Erythroblast (primary cell): ENCODE measurements at regions not wholly inside any gene's neighbourhood (a gene's known extent, or its start where the extent isn't known, plus 50 kb on each side); places are given as distances from the start of the nearest gene placed in this dataset.

Experiments used
- GATA1 ChIP-seq: IDR thresholded peaks from 2 replicates; pipeline ENCODE4 v1.6.1; 2011; ENCODE audit warnings: low read depth, mild to moderate bottlenecking, control low read depth, low read length, moderate library complexity
- POLR2A ChIP-seq: IDR thresholded peaks from 2 replicates; pipeline ENCODE4 v1.6.1; 2011; ENCODE audit warnings: mild to moderate bottlenecking, low read length

GRCh38 chr3:81320862-81321261, 440.6 kb downstream of the GBE1 start:
- TF ChIP-seq POLR2A (no peak), GATA1 (no peak)
